Endothelial cell of umbilical vein (primary cell): ENCODE measurements at regions not wholly inside any gene's neighbourhood (a gene's known extent, or its start where the extent isn't known, plus 50 kb on each side); places are given as distances from the start of the nearest gene placed in this dataset.

Experiments
- POLR2A ChIP-seq: IDR thresholded peaks from 2 replicates; pipeline ENCODE4 v1.6.1; 2012; ENCODE audit warnings: low read depth, mild to moderate bottlenecking, control low read depth, low read length
- POLR2AphosphoS5 ChIP-seq: IDR thresholded peaks from 2 replicates; pipeline ENCODE4 v1.6.1; 2012; ENCODE audit warnings: low read depth, mild to moderate bottlenecking, control low read depth, low read length, moderate library complexity; ENCODE audit not compliant: insufficient read depth
- TF ChIP-seq, protein P1 (sequence below), 2 donors: IDR thresholded peaks; 1 replicate in 1 of 2; 2 replicates in 1 of 2; pipeline ENCODE4 v1.5.1; 2011; ENCODE audit warnings: low read length in 2 of 2, mild to moderate bottlenecking in 2 of 2, moderate library complexity in 2 of 2, control low read depth in 1 of 2, inconsistent platforms in 1 of 2, low read depth in 1 of 2; ENCODE audit not compliant: insufficient read depth in 1 of 2; ENCODE audit errors: extremely low read depth in 1 of 2

DNA sequence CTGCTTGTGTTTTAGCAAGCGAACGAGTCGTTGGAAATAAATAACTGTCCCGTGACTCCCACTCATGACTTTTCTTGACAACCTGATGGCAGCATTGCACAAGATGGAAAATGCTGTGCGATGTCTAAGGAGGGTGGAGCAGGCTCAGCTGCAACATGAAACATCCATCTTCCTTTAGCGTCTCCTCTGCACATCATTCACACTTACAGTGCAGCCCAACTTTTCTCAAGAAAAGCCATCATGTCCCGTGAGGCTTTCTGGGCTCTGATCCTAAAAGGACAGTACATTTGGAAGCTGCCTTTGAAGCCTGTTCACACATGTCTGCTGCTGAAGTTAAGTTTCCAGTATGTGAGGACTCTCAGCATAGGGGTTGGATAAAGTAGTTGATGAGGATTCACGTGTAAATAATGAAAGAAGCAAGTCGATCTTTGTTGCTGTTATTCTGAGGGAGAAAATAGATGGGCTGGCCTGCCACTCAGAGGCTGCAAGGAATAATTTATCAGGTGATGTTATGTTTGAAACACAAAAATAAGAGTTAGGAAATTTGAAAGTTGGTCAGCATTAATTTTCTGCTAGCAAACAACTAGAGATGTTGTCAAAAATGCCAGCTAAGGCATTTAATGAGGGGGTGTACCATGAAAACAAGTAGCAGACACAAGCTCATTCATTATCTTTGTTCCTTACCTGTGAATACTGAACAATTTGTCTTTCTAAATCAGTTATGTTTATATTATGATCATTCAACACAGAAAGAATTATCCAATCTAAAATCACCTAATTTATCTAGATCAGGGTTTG is 328.7 kb upstream of the ZFP42 start:
- TF ChIP-seq, protein P1, sequence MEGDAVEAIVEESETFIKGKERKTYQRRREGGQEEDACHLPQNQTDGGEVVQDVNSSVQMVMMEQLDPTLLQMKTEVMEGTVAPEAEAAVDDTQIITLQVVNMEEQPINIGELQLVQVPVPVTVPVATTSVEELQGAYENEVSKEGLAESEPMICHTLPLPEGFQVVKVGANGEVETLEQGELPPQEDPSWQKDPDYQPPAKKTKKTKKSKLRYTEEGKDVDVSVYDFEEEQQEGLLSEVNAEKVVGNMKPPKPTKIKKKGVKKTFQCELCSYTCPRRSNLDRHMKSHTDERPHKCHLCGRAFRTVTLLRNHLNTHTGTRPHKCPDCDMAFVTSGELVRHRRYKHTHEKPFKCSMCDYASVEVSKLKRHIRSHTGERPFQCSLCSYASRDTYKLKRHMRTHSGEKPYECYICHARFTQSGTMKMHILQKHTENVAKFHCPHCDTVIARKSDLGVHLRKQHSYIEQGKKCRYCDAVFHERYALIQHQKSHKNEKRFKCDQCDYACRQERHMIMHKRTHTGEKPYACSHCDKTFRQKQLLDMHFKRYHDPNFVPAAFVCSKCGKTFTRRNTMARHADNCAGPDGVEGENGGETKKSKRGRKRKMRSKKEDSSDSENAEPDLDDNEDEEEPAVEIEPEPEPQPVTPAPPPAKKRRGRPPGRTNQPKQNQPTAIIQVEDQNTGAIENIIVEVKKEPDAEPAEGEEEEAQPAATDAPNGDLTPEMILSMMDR (IDR thresholded peaks at IDR 0.05; ENCODE audit: extremely low read depth in 1 of 2, insufficient read depth in 1 of 2, low read depth in 1 of 2, low read length in 2 of 2) = no peak
- TF ChIP-seq POLR2A = no peak
- TF ChIP-seq POLR2AphosphoS5 = no peak
